Smooth muscle cell (in vitro differentiated cells): ENCODE measurements at regions not wholly inside any gene's neighbourhood (a gene's known extent, or its start where the extent isn't known, plus 50 kb on each side); places are given as distances from the start of the nearest gene placed in this dataset.
A peak's percentile ranks its signal among the peaks of the same experiment; 100 is the strongest.

Experiments used
- DNase-seq: peaks from one replicate; lab custom pipeline; 2025; ENCODE audit not compliant: unreplicated experiment; lab: John Stamatoyannopoulos, UW
- H2AFZ ChIP-seq: fragments of 200-600 bp; sonication (generic); 2 replicates; pipeline ENCODE4 v1.6.0; 2016; ENCODE audit warnings: antibody characterized with exemption, low read depth, mild to moderate bottlenecking
- H3F3A ChIP-seq: fragments of 200-600 bp; sonication (generic); 2 replicates; pipeline ENCODE4 v1.6.0; 2017; ENCODE audit warnings: antibody characterized with exemption, low read depth
- H3K27ac ChIP-seq: fragments of 200-600 bp; sonication (generic); 2 replicates; pipeline ENCODE4 v1.5.1; 2016; ENCODE audit warnings: low read depth, mild to moderate bottlenecking
- H3K27me3 ChIP-seq: fragments of 200-600 bp; sonication (generic); 2 replicates; pipeline ENCODE4 v1.6.1; 2016; ENCODE audit warnings: low read depth, mild to moderate bottlenecking
- H3K36me3 ChIP-seq: fragments of 200-600 bp; sonication (generic); 2 replicates; pipeline ENCODE4 v1.5.1; 2016; ENCODE audit warnings: low read depth
- H3K4me1 ChIP-seq: fragments of 200-600 bp; sonication (generic); 2 replicates; pipeline ENCODE4 v1.5.1; 2016; ENCODE audit warnings: low read depth
- H3K4me2 ChIP-seq: fragments of 200-600 bp; sonication (generic); 2 replicates; pipeline ENCODE4 v1.6.0; 2016; ENCODE audit warnings: mild to moderate bottlenecking
- H3K4me3 ChIP-seq: fragments of 200-600 bp; sonication (generic); 2 replicates; pipeline ENCODE4 v1.5.1; 2016; ENCODE audit warnings: mild to moderate bottlenecking
- H3K79me2 ChIP-seq: fragments of 200-600 bp; sonication (generic); 2 replicates; pipeline ENCODE4 v1.6.0; 2016; ENCODE audit warnings: low read depth, mild to moderate bottlenecking
- H3K9ac ChIP-seq: fragments of 200-600 bp; sonication (generic); 2 replicates; pipeline ENCODE4 v1.6.0; 2016; ENCODE audit warnings: low read depth
- H3K9me3 ChIP-seq: fragments of 200-600 bp; sonication (generic); replicated peaks from 2 replicates; pipeline ENCODE4 v1.5.1; 2016; ENCODE audit warnings: low read depth
- H4K20me1 ChIP-seq: fragments of 200-600 bp; sonication (generic); 2 replicates; pipeline ENCODE4 v1.6.0; 2016; ENCODE audit warnings: low read depth
- CTCF ChIP-seq: fragments of 200-600 bp; sonication (generic); IDR thresholded peaks from 2 replicates; pipeline ENCODE4 v1.5.1; 2017; ENCODE audit warnings: borderline replicate concordance, mild to moderate bottlenecking, antibody characterized with exemption; ENCODE audit not compliant: insufficient read depth, poor library complexity, severe bottlenecking
- WGBS: methylation state at CpG from one replicate; pipeline ENCODE4 v1.1.7; 2016; ENCODE audit warnings: low lambda C conversion rate; 5-methylcytosine and 5-hydroxymethylcytosine counted together

DNA sequence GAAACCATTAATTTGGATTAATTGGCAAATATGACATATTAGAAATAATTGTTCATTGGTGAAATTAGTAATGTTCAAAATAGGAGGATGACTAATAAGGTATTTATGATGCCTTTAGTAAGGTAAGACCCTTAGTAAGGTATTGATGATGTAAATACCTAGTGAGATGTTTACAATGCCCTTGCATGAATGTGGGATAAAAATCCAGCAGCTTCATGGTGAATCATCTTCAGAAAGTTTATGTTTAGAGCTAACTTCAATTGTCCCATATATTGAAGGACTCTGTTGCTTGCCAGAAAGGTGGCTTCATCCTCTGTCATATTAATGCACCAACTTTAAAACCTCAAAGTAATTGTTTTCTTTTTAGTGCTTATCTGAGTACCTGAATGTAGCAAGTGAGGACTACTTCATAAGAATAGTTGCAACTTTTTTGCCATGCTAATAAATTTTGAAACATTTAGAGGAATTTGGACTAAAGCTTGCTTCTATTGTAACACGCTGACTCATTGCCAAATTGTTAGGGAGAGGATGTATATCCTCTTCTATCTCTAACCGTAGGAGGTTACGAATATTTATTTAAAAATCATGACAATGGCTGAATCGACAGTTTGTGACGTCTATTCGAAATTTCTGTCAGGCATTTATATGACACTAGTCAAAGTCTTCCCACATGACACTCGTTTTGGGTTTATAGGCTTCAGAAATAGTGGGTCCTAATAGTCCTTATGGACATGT, 174.1 kb upstream of the HS3ST1 start:
- Histone ChIP-seq H3K9me3 (no peaks in the 10 kb centered on the region), H3K4me3 (no peak overlapping the region), H3K4me2 (no peak overlapping the region), H3F3A (no peaks in the 10 kb centered on the region), H3K36me3 (no peaks in the 10 kb centered on the region), H3K9ac (no peak overlapping the region), H3K79me2 (no peaks in the 10 kb centered on the region), H2AFZ (no peak overlapping the region), H3K4me1 (no peaks in the 10 kb centered on the region), H3K27me3 (no peaks in the 10 kb centered on the region), H3K27ac (no peak overlapping the region), H4K20me1 (no peaks in the 10 kb centered on the region)
- DNase-seq = no peak
- no peak for TF ChIP-seq CTCF
- WGBS = 81% methylated on average over 7 of the region's 7 CpGs

- Histone ChIP-seq H3K9me3 (no peaks in the 10 kb centered on the region), H3K9ac (no peak overlapping the region), H3F3A (no peaks in the 10 kb centered on the region), H3K4me3 (no peak overlapping the region), H3K36me3 (no peaks in the 10 kb centered on the region), H3K4me2 (no peak overlapping the region), H3K79me2 (no peaks in the 10 kb centered on the region), H3K27ac (no peak overlapping the region), H3K4me1 (no peaks in the 10 kb centered on the region), H4K20me1 (no peaks in the 10 kb centered on the region), H2AFZ (no peak overlapping the region), H3K27me3 (no peaks in the 10 kb centered on the region)
- 0% methylated on average over 1 of the region's 1 CpG for WGBS
- no peak for DNase-seq
- no peak for TF ChIP-seq CTCF
Measured at GRCh38 chr4:11599064-11599463, 170.4 kb upstream of the HS3ST1 start.

DNA sequence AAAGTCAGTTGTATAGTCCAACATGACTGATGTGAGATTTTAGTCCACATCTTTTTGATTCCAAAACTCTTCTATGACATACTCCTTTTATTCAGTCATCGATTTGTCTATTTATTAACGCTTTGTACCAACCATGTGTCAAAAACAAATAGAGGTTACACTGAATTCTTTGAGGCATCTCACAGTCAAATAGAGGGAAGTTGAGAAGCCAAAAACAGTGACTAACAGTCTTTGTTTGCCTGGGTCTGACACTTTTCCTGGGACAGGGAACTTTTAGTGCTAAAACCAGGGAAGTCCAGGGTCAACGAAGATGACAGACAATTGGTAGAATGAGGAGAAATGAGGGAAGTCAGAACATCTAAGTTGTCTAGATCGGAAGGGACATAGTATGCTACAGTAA, 169.9 kb upstream of the HS3ST1 start:
- DNase-seq = no peak
- Histone ChIP-seq H3K4me1 (no peaks in the 10 kb centered on the region), H2AFZ (no peak overlapping the region), H3K4me2 (no peak overlapping the region), H3K4me3 (no peak overlapping the region), H3K9ac (no peak overlapping the region), H3K9me3 (no peaks in the 10 kb centered on the region), H3K79me2 (no peaks in the 10 kb centered on the region), H3K27me3 (no peaks in the 10 kb centered on the region), H3F3A (no peaks in the 10 kb centered on the region), H3K36me3 (no peaks in the 10 kb centered on the region), H4K20me1 (no peaks in the 10 kb centered on the region), H3K27ac (no peak overlapping the region)
- TF ChIP-seq CTCF = no peak
- WGBS = 93% methylated on average over 4 of the region's 4 CpGs

GRCh38 chr4:11597506-11597905, 168.8 kb upstream of the HS3ST1 start:
- no peak overlapping the region for H2AFZ ChIP-seq
- H3F3A ChIP-seq = no peaks in the 10 kb centered on the region
- DNase-seq = no peak
- H3K79me2 ChIP-seq = no peaks in the 10 kb centered on the region
- peak overlapping the region; percentile 18 for H3K27ac ChIP-seq
- H4K20me1 ChIP-seq = no peaks in the 10 kb centered on the region
- no peak overlapping the region for H3K4me3 ChIP-seq
- peak overlapping the region; percentile 8 for H3K4me2 ChIP-seq
- no peaks in the 10 kb centered on the region for H3K36me3 ChIP-seq
- TF ChIP-seq CTCF = no peak
- no peak overlapping the region for H3K9ac ChIP-seq
- WGBS = 59% methylated on average over 4 of the region's 4 CpGs
- no peaks in the 10 kb centered on the region for H3K4me1 ChIP-seq
- no peaks in the 10 kb centered on the region for H3K27me3 ChIP-seq
- no peaks in the 10 kb centered on the region for H3K9me3 ChIP-seq
